Activated naive CD4-positive, alpha-beta T cell treated with anti-CD3 and anti-CD28 coated beads for 36 hours (primary cell): ENCODE measurements at regions not wholly inside any gene's neighbourhood (a gene's known extent, or its start where the extent isn't known, plus 50 kb on each side); places are given as distances from the start of the nearest gene placed in this dataset.
"Not testable (repeated sequence)": the region's sequence is repeated elsewhere in the genome, so short reads cannot be mapped to it uniquely, and the experiment has no call there.

Experiments used
- CTCF ChIA-PET: fragments of 350-600 bp; sonication (Branson Sonifier 250); formaldehyde crosslinking; loops from one replicate; lab custom pipeline; 2021; ENCODE audit warnings: antibody characterized with exemption; lab: Charles Lee
- DNase-seq: peaks from one replicate; pipeline ENCODE4 v3.0.0-alpha.2; 2020
- H3K27ac Mint-ChIP-seq: one replicate; pipeline ENCODE4 v1.8.0; 2021; ENCODE audit warnings: mild to moderate bottlenecking, mixed read lengths
- H3K27me3 Mint-ChIP-seq: one replicate; pipeline ENCODE4 v1.8.0; 2021; ENCODE audit warnings: low read depth, mixed read lengths
- H3K36me3 Mint-ChIP-seq: one replicate; pipeline ENCODE4 v1.8.0; 2021; ENCODE audit warnings: low read depth, mixed read lengths
- H3K4me1 Mint-ChIP-seq: one replicate; pipeline ENCODE4 v1.8.0; 2021; ENCODE audit warnings: low read depth, mixed read lengths
- H3K4me3 Mint-ChIP-seq: one replicate; pipeline ENCODE4 v1.8.0; 2021; ENCODE audit warnings: mild to moderate bottlenecking, moderate library complexity, mixed read lengths
- H3K9me3 Mint-ChIP-seq: one replicate; pipeline ENCODE4 v1.8.0; 2021; ENCODE audit warnings: mixed read lengths
- intact Hi-C: fragments of 100-400 bp; cut with micrococcal nuclease; formaldehyde crosslinking; loops from one replicate; pipeline ENCODE4 v1.15.1; 2023

- Mint-ChIP-seq H3K27ac (no peak overlapping the region), H3K9me3 (no peaks in the 10 kb centered on the region), H3K4me3 (no peak overlapping the region), H3K4me1 (no peaks in the 10 kb centered on the region), H3K27me3 (no peaks in the 10 kb centered on the region), H3K36me3 (no peaks in the 10 kb centered on the region)
- intact Hi-C loops = no loop called here
- CTCF ChIA-PET = no interaction called here
- DNase-seq = no peak
These were observed 602.5 kb upstream of the RGMB start for GRCh38 chr5:98170994-98171393.

GRCh38 chr5:98173334-98173733 lies 600.1 kb upstream of the RGMB start:
- no peak overlapping the region for H3K4me3 Mint-ChIP-seq
- intact Hi-C loops = no loop called here
- no peaks in the 10 kb centered on the region for H3K9me3 Mint-ChIP-seq
- CTCF ChIA-PET = no interaction called here
- H3K27ac Mint-ChIP-seq = no peak overlapping the region
- no peak for DNase-seq
- no peaks in the 10 kb centered on the region for H3K4me1 Mint-ChIP-seq
- peaks cover 3% of the 10 kb centered on the region for H3K27me3 Mint-ChIP-seq
- no peaks in the 10 kb centered on the region for H3K36me3 Mint-ChIP-seq

GRCh38 chr5:98175474-98175873 lies 598.0 kb upstream of the RGMB start:
- Mint-ChIP-seq H3K9me3 (no peaks in the 10 kb centered on the region), H3K27me3 (peaks cover 3% of the 10 kb centered on the region), H3K4me3 (no peak overlapping the region), H3K4me1 (no peaks in the 10 kb centered on the region), H3K27ac (no peak overlapping the region), H3K36me3 (no peaks in the 10 kb centered on the region)
- intact Hi-C loops = no loop called here
- CTCF ChIA-PET = no interaction called here
- DNase-seq = no peak

- Mint-ChIP-seq H3K36me3 (peaks cover 2% of the 10 kb centered on the region), H3K4me3 (no peak overlapping the region), H3K27me3 (peaks cover 5% of the 10 kb centered on the region), H3K27ac (no peak overlapping the region), H3K9me3 (peaks cover 4% of the 10 kb centered on the region), H3K4me1 (no peaks in the 10 kb centered on the region)
- intact Hi-C loops = no loop called here
- no peak for DNase-seq
- CTCF ChIA-PET = no interaction called here
These were observed 593.4 kb upstream of the RGMB start for GRCh38 chr5:98179791-98180755.

GRCh38 chr5:98186128-98186527 lies 587.3 kb upstream of the RGMB start:
- peaks cover 2% of the 10 kb centered on the region for H3K36me3 Mint-ChIP-seq
- no peaks in the 10 kb centered on the region for H3K27me3 Mint-ChIP-seq
- CTCF ChIA-PET = no interaction called here
- H3K27ac Mint-ChIP-seq = no peak overlapping the region
- no peaks in the 10 kb centered on the region for H3K4me1 Mint-ChIP-seq
- H3K9me3 Mint-ChIP-seq = peaks cover 4% of the 10 kb centered on the region
- no peak for DNase-seq
- H3K4me3 Mint-ChIP-seq = no peak overlapping the region
- intact Hi-C loops = no loop called here

GRCh38 chr5:98187945-98188344 lies 585.5 kb upstream of the RGMB start:
- Mint-ChIP-seq H3K4me3 (no peak overlapping the region), H3K4me1 (no peaks in the 10 kb centered on the region)
- CTCF ChIA-PET = no interaction called here

GRCh38 chr5:98190344-98190743 lies 583.1 kb upstream of the RGMB start:
- intact Hi-C loops, H3K4me3 Mint-ChIP-seq, H3K4me1 Mint-ChIP-seq, H3K9me3 Mint-ChIP-seq, H3K27ac Mint-ChIP-seq, H3K36me3 Mint-ChIP-seq, DNase-seq, H3K27me3 Mint-ChIP-seq: not testable (repeated sequence)
- CTCF ChIA-PET = interaction anchor here (0.7 kb wide), 1 partner anchor 808 kb away, joined by 4 read pairs; no protein-coding TSS in a partner anchor

More at GRCh38 chr5:98187945-98188344, 585.5 kb upstream of the RGMB start:
- intact Hi-C loops = no loop called here
- DNase-seq = no peak
- H3K27me3 Mint-ChIP-seq = no peaks in the 10 kb centered on the region
- H3K27ac Mint-ChIP-seq = no peak overlapping the region
- no peaks in the 10 kb centered on the region for H3K9me3 Mint-ChIP-seq
- no peaks in the 10 kb centered on the region for H3K36me3 Mint-ChIP-seq

- H3K4me1 Mint-ChIP-seq = no peaks in the 10 kb centered on the region
These were observed 579.3 kb upstream of the RGMB start for GRCh38 chr5:98193921-98194760.

GRCh38 chr5:98200726-98201541 lies 572.5 kb upstream of the RGMB start:
- CTCF ChIA-PET = interaction anchor here (0.7 kb wide), 1 partner anchor 102 kb away, joined by 7 read pairs; no protein-coding TSS in a partner anchor
- Mint-ChIP-seq H3K4me3 (no peak overlapping the region), H3K36me3 (no peaks in the 10 kb centered on the region), H3K4me1 (no peaks in the 10 kb centered on the region), H3K27ac (no peak overlapping the region), H3K27me3 (peaks cover 4% of the 10 kb centered on the region), H3K9me3 (no peaks in the 10 kb centered on the region)
- intact Hi-C loops = no loop called here
- no peak for DNase-seq

More at GRCh38 chr5:98193921-98194760, 579.3 kb upstream of the RGMB start:
- no peak overlapping the region for H3K4me3 Mint-ChIP-seq
- H3K9me3 Mint-ChIP-seq = no peaks in the 10 kb centered on the region
- H3K36me3 Mint-ChIP-seq = no peaks in the 10 kb centered on the region
- DNase-seq = no peak
- H3K27me3 Mint-ChIP-seq = no peaks in the 10 kb centered on the region
- intact Hi-C loops = no loop called here
- no peak overlapping the region for H3K27ac Mint-ChIP-seq
- CTCF ChIA-PET = no interaction called here

- CTCF ChIA-PET = interaction anchor here (0.5 to 0.6 kb wide), 2 partner anchors 16 to 447 kb away, joined by 3 read pairs; no protein-coding TSS in a partner anchor
- intact Hi-C loops = no loop called here
- no peak overlapping the region for H3K27ac Mint-ChIP-seq
- H3K36me3 Mint-ChIP-seq = no peaks in the 10 kb centered on the region
- H3K9me3 Mint-ChIP-seq = no peaks in the 10 kb centered on the region
- no peak for DNase-seq
- H3K27me3 Mint-ChIP-seq = peaks cover 6% of the 10 kb centered on the region
- H3K4me3 Mint-ChIP-seq = no peak overlapping the region
- no peaks in the 10 kb centered on the region for H3K4me1 Mint-ChIP-seq
These were observed 568.7 kb upstream of the RGMB start for GRCh38 chr5:98204798-98205197.

GRCh38 chr5:98205691-98206461 lies 567.6 kb upstream of the RGMB start:
- H3K9me3 Mint-ChIP-seq = no peaks in the 10 kb centered on the region
- H3K4me3 Mint-ChIP-seq = no peak overlapping the region
- no peaks in the 10 kb centered on the region for H3K36me3 Mint-ChIP-seq
- DNase-seq = no peak
- peaks cover 6% of the 10 kb centered on the region for H3K27me3 Mint-ChIP-seq
- no peaks in the 10 kb centered on the region for H3K4me1 Mint-ChIP-seq
- intact Hi-C loops = no loop called here
- H3K27ac Mint-ChIP-seq = no peak overlapping the region
- CTCF ChIA-PET = no interaction called here
